Skeletal muscle tissue (tissue), 3 donors: ENCODE measurements at regions not wholly inside any gene's neighbourhood (a gene's known extent, or its start where the extent isn't known, plus 50 kb on each side); places are given as distances from the start of the nearest gene placed in this dataset.

Experiments
- H3K27ac ChIP-seq: one replicate; pipeline ENCODE4 v1.7.0; 2013; ENCODE audit warnings: mild to moderate bottlenecking, low read depth, low read length, inconsistent platforms
- H3K27me3 ChIP-seq, 3 donors: one replicate each; pipeline ENCODE4 v1.7.0; 2013; ENCODE audit warnings: low read length in 3 of 3; ENCODE audit not compliant: control insufficient read depth in 3 of 3, insufficient read depth in 3 of 3
- H3K36me3 ChIP-seq, 3 donors: one replicate each; pipeline ENCODE4 v1.7.0; 2013; ENCODE audit warnings: low read length in 3 of 3; ENCODE audit not compliant: control insufficient read depth in 3 of 3, insufficient read depth in 3 of 3
- H3K4me1 ChIP-seq, 3 donors: one replicate each; pipeline ENCODE4 v1.7.0; 2013; ENCODE audit warnings: low read length in 3 of 3, mild to moderate bottlenecking in 3 of 3; ENCODE audit not compliant: control insufficient read depth in 3 of 3, insufficient read depth in 3 of 3
- H3K4me3 ChIP-seq, 3 donors: one replicate each; pipeline ENCODE4 v1.7.0; 2013; ENCODE audit warnings: low read length in 3 of 3
- H3K9ac ChIP-seq, 3 donors: one replicate each; pipeline ENCODE4 v1.7.0; 2013; ENCODE audit warnings: low read length in 3 of 3, mild to moderate bottlenecking in 3 of 3, moderate library complexity in 2 of 3, low read depth in 1 of 3
- H3K9me3 ChIP-seq, 3 donors: one replicate each; pipeline ENCODE4 v1.7.0; 2013; ENCODE audit warnings: low read length in 3 of 3; ENCODE audit not compliant: control insufficient read depth in 3 of 3
- donor health status: Osteomylitis.

DNA sequence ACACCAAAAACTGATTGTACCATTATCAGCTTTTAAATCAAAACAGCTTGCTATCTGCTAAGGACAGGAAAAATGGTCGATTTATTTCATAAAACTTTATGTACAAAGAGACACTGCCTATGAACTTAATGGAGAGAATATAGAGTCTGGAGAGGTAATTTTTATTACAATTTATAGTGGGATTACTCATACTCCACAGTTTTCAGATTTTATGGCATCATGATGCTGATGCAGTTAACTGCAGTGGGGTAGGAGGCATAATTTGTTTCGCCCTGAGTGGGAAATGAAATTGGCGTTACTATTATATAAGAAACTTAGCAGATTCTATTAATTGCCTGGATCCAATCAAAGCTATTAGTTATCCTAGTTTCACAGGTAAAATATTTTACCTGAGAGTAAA lies 301.4 kb downstream of the KLF12 start:
- no peak overlapping the region for H3K4me3 ChIP-seq
- no peaks in the 10 kb centered on the region for H3K36me3 ChIP-seq
- H3K27ac ChIP-seq: no peak overlapping the region
- peaks cover 0 to 3% (median 0%) of the 10 kb centered on the region in 3 donors for H3K4me1 ChIP-seq
- no peaks in the 10 kb centered on the region for H3K9me3 ChIP-seq
- no peak overlapping the region for H3K9ac ChIP-seq
- H3K27me3 ChIP-seq: no peaks in the 10 kb centered on the region

DNA sequence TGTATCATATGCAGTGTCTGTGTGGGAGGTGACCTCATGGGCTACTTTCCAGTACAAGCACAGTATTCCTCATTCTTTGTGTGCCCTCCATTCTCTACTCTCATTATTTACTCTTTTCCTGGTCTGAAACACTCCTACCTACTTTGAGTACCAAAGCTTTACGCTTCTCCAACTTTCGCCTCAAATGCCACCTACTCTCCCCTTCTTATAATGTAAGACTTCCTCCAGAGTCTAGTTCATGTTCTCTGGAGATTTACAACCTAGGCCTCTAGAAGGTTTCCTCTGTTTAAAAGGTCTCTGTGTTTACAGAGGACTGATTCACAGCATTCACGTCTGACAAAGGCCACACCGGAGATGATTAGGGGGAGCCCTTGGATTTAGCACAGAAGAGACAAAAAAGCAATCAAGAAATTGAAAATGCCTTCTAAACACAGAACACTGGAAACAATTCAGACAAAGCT lies 302.0 kb downstream of the KLF12 start:
- no peaks in the 10 kb centered on the region for H3K36me3 ChIP-seq
- peaks cover 0 to 3% (median 0%) of the 10 kb centered on the region in 3 donors for H3K4me1 ChIP-seq
- no peak overlapping the region for H3K4me3 ChIP-seq
- no peak overlapping the region for H3K9ac ChIP-seq
- no peak overlapping the region for H3K27ac ChIP-seq
- no peaks in the 10 kb centered on the region for H3K27me3 ChIP-seq
- H3K9me3 ChIP-seq: no peaks in the 10 kb centered on the region

DNA sequence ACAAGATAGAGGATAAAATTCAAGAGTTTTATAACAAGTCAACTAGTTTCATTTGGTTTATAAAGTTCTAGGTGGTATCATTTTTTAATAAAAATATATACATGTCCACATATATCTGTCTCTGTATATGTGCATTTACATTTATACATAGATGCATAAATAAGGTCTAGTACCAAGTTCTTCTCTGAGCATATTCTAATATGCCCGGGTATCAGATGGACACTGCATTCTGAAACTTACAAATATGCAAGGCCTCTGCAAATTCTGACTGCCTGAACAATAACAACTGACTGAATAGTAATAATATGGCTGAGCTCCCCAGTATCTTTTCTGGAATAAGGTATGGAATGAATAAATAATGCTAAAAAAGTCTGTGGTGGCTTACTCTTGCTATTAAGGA lies 304.8 kb downstream of the KLF12 start:
- Histone ChIP-seq H3K9me3 (no peaks in the 10 kb centered on the region), H3K27ac (no peak overlapping the region), H3K4me1 (no peaks in the 10 kb centered on the region), H3K9ac (no peak overlapping the region), H3K27me3 (no peaks in the 10 kb centered on the region), H3K4me3 (no peak overlapping the region), H3K36me3 (no peaks in the 10 kb centered on the region)

DNA sequence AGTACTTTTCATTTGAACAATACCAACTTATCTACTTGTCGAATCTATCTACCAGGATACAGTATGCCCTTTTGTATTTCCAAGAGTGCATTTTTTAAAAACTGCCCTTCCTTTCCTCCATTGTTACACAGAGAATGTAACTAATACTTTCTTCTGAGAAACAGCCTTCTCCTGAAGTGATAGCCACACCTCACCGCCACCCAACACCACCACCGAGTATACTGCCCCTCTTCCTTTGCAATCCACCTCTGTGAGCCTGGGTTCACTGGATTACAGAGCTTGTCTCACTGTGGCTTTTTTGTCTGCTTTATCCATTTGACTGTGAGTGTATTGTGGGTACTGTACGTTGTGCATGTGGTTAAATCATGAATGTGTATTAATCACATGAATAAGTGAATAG lies 305.4 kb downstream of the KLF12 start:
- Histone ChIP-seq H3K36me3 (no peaks in the 10 kb centered on the region), H3K9ac (no peak overlapping the region), H3K27me3 (no peaks in the 10 kb centered on the region), H3K27ac (no peak overlapping the region), H3K9me3 (no peaks in the 10 kb centered on the region), H3K4me1 (no peaks in the 10 kb centered on the region), H3K4me3 (no peak overlapping the region)

DNA sequence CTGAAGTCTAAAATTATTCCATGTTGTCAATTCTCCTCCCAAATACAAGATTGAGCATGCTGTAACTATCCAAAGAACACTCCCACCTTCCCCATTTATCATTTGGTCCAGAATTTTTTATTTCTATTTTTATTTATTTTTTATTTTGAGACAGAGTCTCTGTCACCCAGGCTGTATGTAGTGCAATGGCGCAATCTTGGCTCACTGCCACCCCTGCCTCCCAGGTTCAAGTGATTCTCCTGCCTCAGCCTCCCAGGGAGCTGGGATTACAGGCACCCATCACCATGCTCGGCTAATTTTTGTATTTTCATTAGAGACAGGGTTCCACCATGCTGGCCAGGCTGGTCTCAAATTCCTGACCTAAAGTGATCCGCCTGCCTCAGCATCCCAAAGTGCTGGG lies 306.8 kb downstream of the KLF12 start:
- Histone ChIP-seq H3K27ac (no peak overlapping the region), H3K9ac (no peak overlapping the region), H3K27me3 (no peaks in the 10 kb centered on the region), H3K36me3 (no peaks in the 10 kb centered on the region), H3K9me3 (no peaks in the 10 kb centered on the region), H3K4me3 (no peak overlapping the region), H3K4me1 (no peaks in the 10 kb centered on the region)

- H3K9me3 ChIP-seq: no peaks in the 10 kb centered on the region
- no peak overlapping the region for H3K27ac ChIP-seq
- no peak overlapping the region for H3K4me3 ChIP-seq
- H3K4me1 ChIP-seq: no peaks in the 10 kb centered on the region
- no peaks in the 10 kb centered on the region for H3K36me3 ChIP-seq
- no peaks in the 10 kb centered on the region for H3K27me3 ChIP-seq
- no peak overlapping the region for H3K9ac ChIP-seq
Measured at GRCh38 chr13:73825143-73825542, 309.1 kb downstream of the KLF12 start.

GRCh38 chr13:73822668-73823592 lies 311.3 kb downstream of the KLF12 start:
- Histone ChIP-seq H3K4me1 (no peaks in the 10 kb centered on the region), H3K27me3 (no peaks in the 10 kb centered on the region), H3K9me3 (no peaks in the 10 kb centered on the region), H3K27ac (no peak overlapping the region), H3K9ac (no peak overlapping the region), H3K36me3 (peaks cover 0 to 2% (median 0%) of the 10 kb centered on the region in 3 donors), H3K4me3 (no peak overlapping the region)

- Histone ChIP-seq H3K9ac (no peak overlapping the region), H3K27me3 (no peaks in the 10 kb centered on the region), H3K36me3 (peaks cover 0 to 2% (median 0%) of the 10 kb centered on the region in 3 donors), H3K27ac (no peak overlapping the region), H3K4me1 (no peaks in the 10 kb centered on the region), H3K4me3 (no peak overlapping the region), H3K9me3 (no peaks in the 10 kb centered on the region)
Measured at GRCh38 chr13:73820688-73821087, 313.5 kb downstream of the KLF12 start.

DNA sequence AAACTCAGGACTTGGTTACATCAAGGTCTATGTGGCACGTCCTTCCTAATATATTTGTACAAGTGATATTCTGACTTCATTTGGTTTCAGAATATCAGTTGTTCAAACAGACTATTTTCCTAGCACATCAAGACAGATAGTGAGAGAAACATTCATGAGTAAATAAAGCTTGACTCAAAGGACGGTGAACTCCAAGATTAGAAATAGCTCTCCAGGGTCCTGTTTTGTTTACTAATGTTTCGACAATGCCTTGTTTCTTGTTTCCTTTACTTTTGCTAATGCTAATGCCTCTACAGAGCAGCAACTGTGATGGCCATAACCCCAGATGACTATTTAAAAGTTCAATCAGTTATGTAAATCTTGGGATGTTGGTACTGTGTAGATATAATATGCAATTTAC lies 313.9 kb downstream of the KLF12 start:
- H3K4me3 ChIP-seq: no peak overlapping the region
- H3K4me1 ChIP-seq: no peaks in the 10 kb centered on the region
- no peaks in the 10 kb centered on the region for H3K9me3 ChIP-seq
- H3K36me3 ChIP-seq: peaks cover 0 to 2% (median 0%) of the 10 kb centered on the region in 3 donors
- H3K27ac ChIP-seq: no peak overlapping the region
- no peaks in the 10 kb centered on the region for H3K27me3 ChIP-seq
- no peak overlapping the region for H3K9ac ChIP-seq

DNA sequence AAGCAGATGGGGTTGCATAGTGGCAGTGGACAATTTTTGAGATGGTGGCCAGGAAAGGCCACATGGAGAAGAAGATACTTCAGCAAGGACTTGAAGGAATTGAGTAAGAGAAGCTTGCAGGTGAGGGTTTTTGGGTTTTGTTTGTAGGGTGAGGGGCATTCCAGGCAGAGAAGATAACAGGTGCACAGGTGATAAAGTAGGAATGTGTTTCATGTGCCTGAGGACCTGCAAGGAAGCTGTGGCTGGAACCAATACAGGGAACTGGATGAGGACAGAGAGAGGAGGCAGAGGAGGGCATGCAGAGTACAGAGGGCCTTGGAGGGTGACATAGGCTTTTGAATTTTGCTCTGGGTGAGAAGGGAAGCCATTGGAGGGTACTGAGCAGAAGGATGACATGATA lies 314.5 kb downstream of the KLF12 start:
- Histone ChIP-seq H3K9me3 (no peaks in the 10 kb centered on the region), H3K9ac (no peak overlapping the region), H3K36me3 (peaks cover 0 to 2% (median 0%) of the 10 kb centered on the region in 3 donors), H3K27ac (no peak overlapping the region), H3K27me3 (no peaks in the 10 kb centered on the region), H3K4me3 (no peak overlapping the region), H3K4me1 (no peaks in the 10 kb centered on the region)
